Gastroesophageal sphincter (tissue), 3 donors: ENCODE measurements at regions not wholly inside any gene's neighbourhood (a gene's known extent, or its start where the extent isn't known, plus 50 kb on each side); places are given as distances from the start of the nearest gene placed in this dataset.
A peak's percentile ranks its signal among the peaks of the same experiment; 100 is the strongest.

Experiments
- CTCF ChIP-seq, 4 experiments: fragments of 200-600 bp in 2 of 4; fragments of 450-650 bp in 2 of 4; sonication (generic) in 1 of 4; IDR thresholded peaks; one replicate each; pipeline ENCODE4 v1.5.1; 2017 to 2019; ENCODE audit warnings: antibody characterized with exemption in 4 of 4, mild to moderate bottlenecking in 2 of 4, moderate library complexity in 2 of 4
- EP300 ChIP-seq: sonication (generic); formaldehyde crosslinking; IDR thresholded peaks from one replicate; pipeline ENCODE4 v1.6.1; 2017; ENCODE audit warnings: antibody characterized with exemption, mild to moderate bottlenecking
- POLR2A ChIP-seq, 2 donors: fragments of 450-650 bp; IDR thresholded peaks; one replicate each; pipeline ENCODE4 v1.6.1; 2017; ENCODE audit warnings: antibody characterized with exemption in 2 of 2, mild to moderate bottlenecking in 2 of 2, moderate library complexity in 1 of 2

GRCh38 chr6:138572167-138572875 is 73.0 kb upstream of the NHSL1 start:
- TF ChIP-seq POLR2A (IDR thresholded peaks at IDR 0.05) (peak in 1 of 2 donors; percentile 28), EP300 (no peak), CTCF (IDR thresholded peaks at IDR 0.05) (no peak)
